ENCODE measurements at regions not wholly inside any gene's neighbourhood (a gene's known extent, or its start where the extent isn't known, plus 50 kb on each side); places are given as distances from the start of the nearest gene placed in this dataset.

GRCh38 chr7:85396676-85397075 lies 209.8 kb upstream of the SEMA3D start:
- no peak overlapping the region for H3K9ac ChIP-seq (ENCODE audit: low read depth, low read length)
- ATAC-seq (ENCODE audit: insufficient read depth, low read depth) = no peak
- no peak overlapping the region for H3K4me2 ChIP-seq (ENCODE audit: insufficient read depth, low read length)
- no peak overlapping the region for H3K27ac ChIP-seq (ENCODE audit: low read length)
- H3K9me3 ChIP-seq (ENCODE audit: insufficient read depth, low read length, severe bottlenecking) = no peaks in the 10 kb centered on the region
- H3K79me2 ChIP-seq (ENCODE audit: insufficient read depth, low read length) = no peaks in the 10 kb centered on the region
- no peaks in the 10 kb centered on the region for H3K4me1 ChIP-seq (ENCODE audit: insufficient read depth, low read length)
- H4K20me1 ChIP-seq (ENCODE audit: insufficient read depth, low read length) = no peaks in the 10 kb centered on the region
- DNase-seq = no peak
- H3K27me3 ChIP-seq (ENCODE audit: insufficient read depth, low read length, poor library complexity) = no peaks in the 10 kb centered on the region
- no peak overlapping the region for H2AFZ ChIP-seq (ENCODE audit: low read depth, low read length)
- TF ChIP-seq, protein P1, sequence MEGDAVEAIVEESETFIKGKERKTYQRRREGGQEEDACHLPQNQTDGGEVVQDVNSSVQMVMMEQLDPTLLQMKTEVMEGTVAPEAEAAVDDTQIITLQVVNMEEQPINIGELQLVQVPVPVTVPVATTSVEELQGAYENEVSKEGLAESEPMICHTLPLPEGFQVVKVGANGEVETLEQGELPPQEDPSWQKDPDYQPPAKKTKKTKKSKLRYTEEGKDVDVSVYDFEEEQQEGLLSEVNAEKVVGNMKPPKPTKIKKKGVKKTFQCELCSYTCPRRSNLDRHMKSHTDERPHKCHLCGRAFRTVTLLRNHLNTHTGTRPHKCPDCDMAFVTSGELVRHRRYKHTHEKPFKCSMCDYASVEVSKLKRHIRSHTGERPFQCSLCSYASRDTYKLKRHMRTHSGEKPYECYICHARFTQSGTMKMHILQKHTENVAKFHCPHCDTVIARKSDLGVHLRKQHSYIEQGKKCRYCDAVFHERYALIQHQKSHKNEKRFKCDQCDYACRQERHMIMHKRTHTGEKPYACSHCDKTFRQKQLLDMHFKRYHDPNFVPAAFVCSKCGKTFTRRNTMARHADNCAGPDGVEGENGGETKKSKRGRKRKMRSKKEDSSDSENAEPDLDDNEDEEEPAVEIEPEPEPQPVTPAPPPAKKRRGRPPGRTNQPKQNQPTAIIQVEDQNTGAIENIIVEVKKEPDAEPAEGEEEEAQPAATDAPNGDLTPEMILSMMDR (IDR thresholded peaks at IDR 0.05; ENCODE audit: borderline replicate concordance, extremely low read depth, low read length, poor library complexity, severe bottlenecking) = no peak
- no peak for TF ChIP-seq EZH2 (IDR thresholded peaks at IDR 0.05; ENCODE audit: borderline replicate concordance, low read depth, low read length, severe bottlenecking)
- no peaks in the 10 kb centered on the region for H3K36me3 ChIP-seq (ENCODE audit: insufficient read depth, low read length)
- H3K4me3 ChIP-seq (ENCODE audit: low read depth in 1 of 2, low read length in 2 of 2) = no peak overlapping the region

DNA sequence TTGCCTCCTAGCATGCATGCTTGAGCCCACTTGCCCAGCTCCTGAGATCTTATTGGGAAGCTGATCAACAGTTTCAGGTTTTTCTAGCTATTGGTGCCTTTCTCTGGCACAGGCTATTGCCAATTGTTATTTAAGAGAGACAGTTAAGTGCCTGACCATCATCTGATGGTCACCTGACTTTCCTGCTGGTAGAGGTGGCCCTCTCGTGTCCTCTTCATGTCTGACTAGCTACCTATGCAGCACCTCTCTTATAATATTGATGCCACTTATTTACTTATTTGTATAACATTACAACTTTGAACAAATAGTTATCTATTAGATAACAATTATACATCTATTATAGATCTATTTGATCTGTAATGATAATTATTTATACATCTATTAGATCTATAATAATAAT lies 205.9 kb upstream of the SEMA3D start:
- no peaks in the 10 kb centered on the region for H3K36me3 ChIP-seq (ENCODE audit: insufficient read depth, low read length)
- no peak overlapping the region for H3K4me2 ChIP-seq (ENCODE audit: insufficient read depth, low read length)
- H3K4me3 ChIP-seq (ENCODE audit: low read depth in 1 of 2, low read length in 2 of 2) = no peak overlapping the region
- no peaks in the 10 kb centered on the region for H3K4me1 ChIP-seq (ENCODE audit: insufficient read depth, low read length)
- H2AFZ ChIP-seq (ENCODE audit: low read depth, low read length) = no peak overlapping the region
- no peaks in the 10 kb centered on the region for H3K27me3 ChIP-seq (ENCODE audit: insufficient read depth, low read length, poor library complexity)
- TF ChIP-seq EZH2 (IDR thresholded peaks at IDR 0.05; ENCODE audit: borderline replicate concordance, low read depth, low read length, severe bottlenecking) = no peak
- TF ChIP-seq, protein P1 (IDR thresholded peaks at IDR 0.05; ENCODE audit: borderline replicate concordance, extremely low read depth, low read length, poor library complexity, severe bottlenecking) = no peak
- no peak overlapping the region for H3K9ac ChIP-seq (ENCODE audit: low read depth, low read length)
- ATAC-seq (ENCODE audit: insufficient read depth, low read depth) (no peak), DNase-seq (no peak)
- H3K79me2 ChIP-seq (ENCODE audit: insufficient read depth, low read length) = no peaks in the 10 kb centered on the region
- H3K9me3 ChIP-seq (ENCODE audit: insufficient read depth, low read length, severe bottlenecking) = no peaks in the 10 kb centered on the region
- no peaks in the 10 kb centered on the region for H4K20me1 ChIP-seq (ENCODE audit: insufficient read depth, low read length)
- no peak overlapping the region for H3K27ac ChIP-seq (ENCODE audit: low read length)

DNA sequence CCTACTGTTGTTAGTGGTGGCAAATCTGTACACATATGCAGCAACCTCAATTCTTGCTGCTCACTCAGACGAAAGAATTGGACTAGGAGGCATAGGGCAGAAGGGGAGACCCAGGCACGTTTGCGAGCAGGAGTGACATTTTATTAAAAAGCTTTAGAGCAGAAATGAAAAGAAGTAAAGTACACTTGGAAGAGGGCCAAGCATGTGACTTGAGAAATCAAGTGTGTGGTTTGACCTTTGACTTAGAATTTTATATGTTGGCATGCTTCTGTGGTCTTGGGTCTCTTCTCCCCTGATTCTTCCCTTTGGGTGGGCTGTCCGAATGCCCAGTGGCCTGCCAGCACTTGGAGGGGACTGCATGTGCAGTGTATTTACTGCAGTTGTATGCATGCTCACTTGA lies 205.5 kb upstream of the SEMA3D start:
- H3K9me3 ChIP-seq (ENCODE audit: insufficient read depth, low read length, severe bottlenecking) = no peaks in the 10 kb centered on the region
- no peaks in the 10 kb centered on the region for H3K79me2 ChIP-seq (ENCODE audit: insufficient read depth, low read length)
- TF ChIP-seq, protein P1 (IDR thresholded peaks at IDR 0.05; ENCODE audit: borderline replicate concordance, extremely low read depth, low read length, poor library complexity, severe bottlenecking) = no peak
- TF ChIP-seq EZH2 (IDR thresholded peaks at IDR 0.05; ENCODE audit: borderline replicate concordance, low read depth, low read length, severe bottlenecking) = no peak
- ATAC-seq (ENCODE audit: insufficient read depth, low read depth) (no peak), DNase-seq (no peak)
- H3K27ac ChIP-seq (ENCODE audit: low read length) = no peak overlapping the region
- no peak overlapping the region for H3K9ac ChIP-seq (ENCODE audit: low read depth, low read length)
- H3K4me1 ChIP-seq (ENCODE audit: insufficient read depth, low read length) = no peaks in the 10 kb centered on the region
- H3K27me3 ChIP-seq (ENCODE audit: insufficient read depth, low read length, poor library complexity) = no peaks in the 10 kb centered on the region
- H2AFZ ChIP-seq (ENCODE audit: low read depth, low read length) = no peak overlapping the region
- H3K36me3 ChIP-seq (ENCODE audit: insufficient read depth, low read length) = no peaks in the 10 kb centered on the region
- no peak overlapping the region for H3K4me3 ChIP-seq (ENCODE audit: low read depth in 1 of 2, low read length in 2 of 2)
- H3K4me2 ChIP-seq (ENCODE audit: insufficient read depth, low read length) = no peak overlapping the region
- H4K20me1 ChIP-seq (ENCODE audit: insufficient read depth, low read length) = no peaks in the 10 kb centered on the region

DNA sequence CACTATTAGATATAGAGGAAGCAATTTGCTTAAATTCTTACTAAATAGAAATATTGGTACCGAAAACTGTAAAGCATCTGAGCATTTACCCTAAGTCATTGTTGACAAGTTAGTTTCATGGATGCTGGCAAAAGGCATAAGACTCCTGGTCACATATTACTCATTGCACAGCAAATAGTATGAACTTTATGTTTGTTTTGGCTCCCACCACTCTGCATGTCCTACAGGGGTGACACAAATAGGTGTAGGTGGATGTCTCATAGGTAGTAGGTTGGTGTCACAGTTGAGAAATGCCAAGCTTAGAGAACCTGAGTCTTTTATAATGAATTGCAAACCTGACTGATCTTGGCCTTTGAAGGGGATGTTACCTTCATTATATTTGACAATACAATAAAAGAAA lies 199.6 kb upstream of the SEMA3D start:
- H3K9ac ChIP-seq (ENCODE audit: low read depth, low read length) = no peak overlapping the region
- no peak overlapping the region for H3K27ac ChIP-seq (ENCODE audit: low read length)
- no peaks in the 10 kb centered on the region for H4K20me1 ChIP-seq (ENCODE audit: insufficient read depth, low read length)
- no peaks in the 10 kb centered on the region for H3K79me2 ChIP-seq (ENCODE audit: insufficient read depth, low read length)
- ATAC-seq (ENCODE audit: insufficient read depth, low read depth) (no peak), DNase-seq (no peak)
- no peaks in the 10 kb centered on the region for H3K9me3 ChIP-seq (ENCODE audit: insufficient read depth, low read length, severe bottlenecking)
- H3K36me3 ChIP-seq (ENCODE audit: insufficient read depth, low read length) = no peaks in the 10 kb centered on the region
- no peaks in the 10 kb centered on the region for H3K4me1 ChIP-seq (ENCODE audit: insufficient read depth, low read length)
- no peak for TF ChIP-seq EZH2 (IDR thresholded peaks at IDR 0.05; ENCODE audit: borderline replicate concordance, low read depth, low read length, severe bottlenecking)
- H2AFZ ChIP-seq (ENCODE audit: low read depth, low read length) = no peak overlapping the region
- H3K27me3 ChIP-seq (ENCODE audit: insufficient read depth, low read length, poor library complexity) = no peaks in the 10 kb centered on the region
- no peak overlapping the region for H3K4me2 ChIP-seq (ENCODE audit: insufficient read depth, low read length)
- no peak overlapping the region for H3K4me3 ChIP-seq (ENCODE audit: low read depth in 1 of 2, low read length in 2 of 2)
